Trophoblast cell (in vitro differentiated cells and primary cell): ENCODE measurements at regions not wholly inside any gene's neighbourhood (a gene's known extent, or its start where the extent isn't known, plus 50 kb on each side); places are given as distances from the start of the nearest gene placed in this dataset.

Experiments
- DNase-seq, 2 donors: peaks; one replicate each; pipeline ENCODE4 v3.0.0-alpha.2; 2016
- H2AFZ ChIP-seq: 2 replicates; pipeline ENCODE4 v1.6.1; 2013; ENCODE audit warnings: low read length, moderate library complexity, mild to moderate bottlenecking; ENCODE audit not compliant: insufficient read depth, poor library complexity
- H2AK5ac ChIP-seq: 2 replicates; pipeline ENCODE4 v1.6.1; 2013; ENCODE audit warnings: mild to moderate bottlenecking, low read length
- H2BK120ac ChIP-seq: 2 replicates; pipeline ENCODE4 v1.6.1; 2013; ENCODE audit warnings: low read length, mild to moderate bottlenecking, moderate library complexity; ENCODE audit not compliant: insufficient read depth, poor library complexity
- H2BK12ac ChIP-seq: 2 replicates; pipeline ENCODE4 v1.6.1; 2013; ENCODE audit warnings: mild to moderate bottlenecking, low read length, moderate library complexity
- H2BK5ac ChIP-seq: 2 replicates; pipeline ENCODE4 v1.6.1; 2013; ENCODE audit warnings: low read length, low read depth, moderate library complexity, mild to moderate bottlenecking; ENCODE audit not compliant: poor library complexity
- H3K14ac ChIP-seq: 2 replicates; pipeline ENCODE4 v1.6.1; 2013; ENCODE audit warnings: mild to moderate bottlenecking, low read length
- H3K18ac ChIP-seq: 2 replicates; pipeline ENCODE4 v1.6.1; 2013; ENCODE audit warnings: mild to moderate bottlenecking, low read length
- H3K23ac ChIP-seq: 2 replicates; pipeline ENCODE4 v1.6.1; 2013; ENCODE audit warnings: low read length
- H3K27ac ChIP-seq: 2 replicates; pipeline ENCODE4 v1.5.1; 2013; ENCODE audit warnings: low read depth, mild to moderate bottlenecking, inconsistent platforms, low read length, moderate library complexity
- H3K27me3 ChIP-seq: 2 replicates; pipeline ENCODE4 v1.6.1; 2013; ENCODE audit warnings: inconsistent platforms, mild to moderate bottlenecking, low read length, moderate library complexity; ENCODE audit not compliant: insufficient read depth
- H3K36me3 ChIP-seq, 2 experiments: 1 replicate in 1 of 2; 2 replicates in 1 of 2; pipeline ENCODE4 v1.6.1; 2013; ENCODE audit warnings: low read length in 2 of 2, mild to moderate bottlenecking in 2 of 2, moderate library complexity in 1 of 2; ENCODE audit not compliant: insufficient read depth in 2 of 2, control insufficient read depth in 1 of 2
- H3K4ac ChIP-seq: 2 replicates; pipeline ENCODE4 v1.6.1; 2013; ENCODE audit warnings: low read depth, mild to moderate bottlenecking, low read length, moderate library complexity
- H3K4me1 ChIP-seq, 2 experiments: 1 replicate in 1 of 2; 2 replicates in 1 of 2; pipeline ENCODE4 v1.6.1; 2013; ENCODE audit warnings: low read length in 2 of 2, mild to moderate bottlenecking in 2 of 2, moderate library complexity in 1 of 2; ENCODE audit not compliant: insufficient read depth in 2 of 2, control insufficient read depth in 1 of 2
- H3K4me2 ChIP-seq: 2 replicates; pipeline ENCODE4 v1.6.1; 2013; ENCODE audit warnings: inconsistent platforms, mild to moderate bottlenecking, low read length, moderate library complexity
- H3K4me3 ChIP-seq: 2 replicates; pipeline ENCODE4 v1.5.1; 2013; ENCODE audit warnings: mild to moderate bottlenecking, low read depth, low read length, inconsistent platforms
- H3K79me1 ChIP-seq: one replicate; pipeline ENCODE4 v1.6.1; 2013; ENCODE audit warnings: low read length
- H3K79me2 ChIP-seq: 2 replicates; pipeline ENCODE4 v1.6.1; 2013; ENCODE audit warnings: low read length, mild to moderate bottlenecking; ENCODE audit not compliant: control insufficient read depth, insufficient read depth, poor library complexity
- H3K9ac ChIP-seq: 2 replicates; pipeline ENCODE4 v1.6.1; 2013; ENCODE audit warnings: mild to moderate bottlenecking, low read length
- H3K9me3 ChIP-seq: 2 replicates; pipeline ENCODE4 v1.6.1; 2013; ENCODE audit warnings: low read depth, mild to moderate bottlenecking, control low read depth, inconsistent platforms, low read length; ENCODE audit not compliant: insufficient read depth
- H4K12ac ChIP-seq: 2 replicates; pipeline ENCODE4 v1.6.1; 2013; ENCODE audit warnings: low read depth, mild to moderate bottlenecking, low read length, moderate library complexity
- H4K8ac ChIP-seq: 2 replicates; pipeline ENCODE4 v1.6.1; 2013; ENCODE audit warnings: low read depth, mild to moderate bottlenecking, low read length, moderate library complexity
- H4K91ac ChIP-seq: one replicate; pipeline ENCODE4 v1.6.1; 2013; ENCODE audit warnings: low read depth, mild to moderate bottlenecking, low read length, moderate library complexity
- WGBS: extraction: QIAGEN DNeasy Blood & Tissue Kit; methylation state at CpG from one replicate; pipeline ENCODE4 v1.1.7; 2013; ENCODE audit warnings: missing lambda C conversion rate; ENCODE audit not compliant: insufficient read length, insufficient coverage; ENCODE audit errors: extremely low coverage; 5-methylcytosine and 5-hydroxymethylcytosine counted together

- no peaks in the 10 kb centered on the region for H3K9me3 ChIP-seq
- H2BK5ac ChIP-seq: no peak overlapping the region
- no CpG with 5 or more reads among the region's 4 CpGs for WGBS
- H3K4me2 ChIP-seq: no peak overlapping the region
- no peak overlapping the region for H3K27ac ChIP-seq
- H3K4me3 ChIP-seq: no peak overlapping the region
- H4K91ac ChIP-seq: no peak overlapping the region
- no peak overlapping the region for H2BK120ac ChIP-seq
- no peak overlapping the region for H4K8ac ChIP-seq
- no peak overlapping the region for H3K4ac ChIP-seq
- H3K36me3 ChIP-seq: no peaks in the 10 kb centered on the region
- H3K4me1 ChIP-seq: no peaks in the 10 kb centered on the region
- no peaks in the 10 kb centered on the region for H3K79me1 ChIP-seq
- no peak overlapping the region for H2BK12ac ChIP-seq
- no peak overlapping the region for H2AFZ ChIP-seq
- H3K9ac ChIP-seq: no peak overlapping the region
- no peak overlapping the region for H2AK5ac ChIP-seq
- H3K14ac ChIP-seq: no peak overlapping the region
- no peaks in the 10 kb centered on the region for H3K79me2 ChIP-seq
- H3K27me3 ChIP-seq: no peaks in the 10 kb centered on the region
- peak in 1 of 2 donors; percentile 14 for DNase-seq
- H3K18ac ChIP-seq: no peak overlapping the region
- H4K12ac ChIP-seq: no peak overlapping the region
- no peak overlapping the region for H3K23ac ChIP-seq
Measured at GRCh38 chr7:25295387-25295786, 67.1 kb upstream of the NPVF start.

DNA sequence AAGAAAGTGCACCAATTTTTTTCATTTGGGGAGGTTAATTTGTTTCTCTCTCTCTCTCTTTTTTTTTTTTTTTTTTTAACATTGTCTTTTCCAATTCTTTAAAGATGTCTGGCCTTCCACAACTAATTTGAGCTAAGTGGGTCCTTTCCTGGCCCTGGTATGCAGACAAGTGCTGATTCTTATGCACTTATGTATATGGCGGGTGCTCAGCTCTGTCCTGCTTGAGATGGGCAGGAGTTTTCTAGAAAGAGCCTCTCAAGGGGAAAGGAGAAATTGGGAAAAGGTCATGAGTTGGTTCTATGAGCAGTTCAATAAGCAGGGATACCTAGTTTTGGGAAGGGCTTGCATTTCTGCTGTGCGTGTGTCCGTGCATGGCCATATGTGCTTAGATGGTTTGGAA, 67.8 kb upstream of the NPVF start:
- no peak overlapping the region for H4K8ac ChIP-seq
- H2BK5ac ChIP-seq: no peak overlapping the region
- WGBS: no CpG with 5 or more reads among the region's 3 CpGs
- H2BK120ac ChIP-seq: no peak overlapping the region
- DNase-seq: no peak
- H3K18ac ChIP-seq: no peak overlapping the region
- no peak overlapping the region for H3K4ac ChIP-seq
- H3K27ac ChIP-seq: no peak overlapping the region
- no peak overlapping the region for H3K4me2 ChIP-seq
- no peak overlapping the region for H3K4me3 ChIP-seq
- H3K36me3 ChIP-seq: no peaks in the 10 kb centered on the region
- no peaks in the 10 kb centered on the region for H3K9me3 ChIP-seq
- no peak overlapping the region for H3K23ac ChIP-seq
- no peak overlapping the region for H2AFZ ChIP-seq
- no peak overlapping the region for H2BK12ac ChIP-seq
- H3K27me3 ChIP-seq: no peaks in the 10 kb centered on the region
- no peak overlapping the region for H3K14ac ChIP-seq
- H2AK5ac ChIP-seq: no peak overlapping the region
- H3K79me1 ChIP-seq: no peaks in the 10 kb centered on the region
- H4K91ac ChIP-seq: no peak overlapping the region
- H4K12ac ChIP-seq: no peak overlapping the region
- no peak overlapping the region for H3K9ac ChIP-seq
- H3K4me1 ChIP-seq: no peaks in the 10 kb centered on the region
- H3K79me2 ChIP-seq: no peaks in the 10 kb centered on the region

GRCh38 chr7:25297278-25297677, 69.0 kb upstream of the NPVF start:
- Histone ChIP-seq H3K4me1 (no peaks in the 10 kb centered on the region), H3K27me3 (no peaks in the 10 kb centered on the region), H2BK5ac (no peak overlapping the region), H3K4ac (no peak overlapping the region), H2BK120ac (no peak overlapping the region), H2AK5ac (no peak overlapping the region), H3K23ac (no peak overlapping the region), H3K18ac (no peak overlapping the region), H3K79me2 (no peaks in the 10 kb centered on the region), H3K36me3 (no peaks in the 10 kb centered on the region), H3K14ac (no peak overlapping the region), H3K4me3 (no peak overlapping the region), H4K12ac (no peak overlapping the region), H2AFZ (no peak overlapping the region), H4K8ac (no peak overlapping the region), H2BK12ac (no peak overlapping the region), H3K9ac (no peak overlapping the region), H3K4me2 (no peak overlapping the region), H3K9me3 (no peaks in the 10 kb centered on the region), H3K27ac (no peak overlapping the region), H4K91ac (no peak overlapping the region), H3K79me1 (no peaks in the 10 kb centered on the region)
- no CpG with 5 or more reads among the region's 1 CpG for WGBS
- DNase-seq: no peak

DNA sequence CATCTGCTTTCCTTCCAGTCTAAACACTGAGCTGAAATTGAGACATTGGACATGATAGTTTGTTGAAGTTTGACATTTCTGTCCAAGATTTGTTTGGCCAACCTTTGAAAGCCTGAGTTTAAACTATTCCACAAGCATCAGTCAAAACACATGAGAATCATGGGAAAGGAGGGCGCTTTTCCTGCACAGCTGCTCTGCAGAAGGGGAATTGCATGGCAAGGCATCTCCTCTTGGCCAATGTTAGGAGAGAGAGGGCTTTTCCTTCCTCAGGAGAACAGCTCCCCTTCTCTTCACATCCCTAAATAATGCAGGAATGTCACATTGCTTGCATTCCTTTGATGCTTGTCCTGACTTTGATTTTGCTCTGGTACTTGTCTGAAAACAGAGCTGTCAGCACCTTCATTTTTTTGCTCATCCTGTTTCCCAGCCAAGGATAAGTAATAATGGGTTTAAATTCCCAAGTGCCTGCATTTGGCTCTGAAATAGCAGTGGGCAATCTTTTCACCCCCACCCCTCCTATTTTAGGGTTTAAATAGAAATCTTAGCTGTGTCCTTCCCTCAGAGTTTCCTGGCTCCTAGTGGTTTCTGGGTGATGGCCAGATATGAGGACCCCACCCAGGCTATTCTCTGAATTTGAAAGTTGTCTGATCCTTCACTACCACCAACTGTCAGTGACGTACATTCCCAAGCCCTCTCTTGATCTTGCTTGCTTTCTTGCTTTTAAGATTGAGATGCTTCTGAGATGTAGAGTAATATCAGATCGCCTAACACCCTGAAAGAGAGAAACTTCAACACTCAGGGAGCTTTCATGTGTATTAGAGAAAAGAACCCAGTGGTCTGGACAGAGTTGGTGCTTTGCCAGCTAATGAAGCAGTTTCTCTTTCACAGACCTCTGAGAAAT, 75.2 kb upstream of the NPVF start:
- Histone ChIP-seq H4K12ac (no peak overlapping the region), H2AK5ac (no peak overlapping the region), H3K79me1 (peaks cover 6% of the 10 kb centered on the region), H3K36me3 (no peaks in the 10 kb centered on the region), H2BK12ac (peak overlapping the region; percentile 30), H2BK120ac (peak overlapping the region; percentile 84), H3K9me3 (no peaks in the 10 kb centered on the region), H4K91ac (no peak overlapping the region), H3K4ac (no peak overlapping the region), H3K14ac (no peak overlapping the region), H4K8ac (no peak overlapping the region), H3K79me2 (no peaks in the 10 kb centered on the region), H3K23ac (no peak overlapping the region), H3K4me3 (no peak overlapping the region), H3K27ac (peak overlapping the region; percentile 59), H2AFZ (no peak overlapping the region), H3K9ac (no peak overlapping the region), H2BK5ac (peak overlapping the region; percentile 52), H3K27me3 (no peaks in the 10 kb centered on the region), H3K18ac (no peak overlapping the region), H3K4me1 (peaks cover 7 to 9% of the 10 kb centered on the region in 2 experiments), H3K4me2 (no peak overlapping the region)
- no CpG with 5 or more reads among the region's 3 CpGs for WGBS
- no peak for DNase-seq
